Mesothelial cell of epicardium (in vitro differentiated cells): ENCODE measurements at regions not wholly inside any gene's neighbourhood (a gene's known extent, or its start where the extent isn't known, plus 50 kb on each side); places are given as distances from the start of the nearest gene placed in this dataset.
A peak's percentile ranks its signal among the peaks of the same experiment; 100 is the strongest.

Source experiments
- DNase-seq, 2 experiments: peaks; one replicate each; pipeline ENCODE4 v3.0.0; 2021; ENCODE audit warnings: low spot score in 2 of 2; ENCODE audit not compliant: unreplicated experiment in 2 of 2
- H3K27ac Mint-ChIP-seq: 2 replicates; pipeline ENCODE4 v1.8.0; 2021; ENCODE audit warnings: mixed read lengths
- H3K27me3 Mint-ChIP-seq: 2 replicates; pipeline ENCODE4 v1.8.0; 2021; ENCODE audit warnings: low read depth, mixed read lengths
- H3K36me3 Mint-ChIP-seq: 2 replicates; pipeline ENCODE4 v1.8.0; 2021; ENCODE audit warnings: mixed read lengths
- H3K4me1 Mint-ChIP-seq: 2 replicates; pipeline ENCODE4 v1.8.0; 2021; ENCODE audit warnings: mixed read lengths
- H3K4me3 Mint-ChIP-seq: 2 replicates; pipeline ENCODE4 v1.8.0; 2021; ENCODE audit warnings: mild to moderate bottlenecking, moderate library complexity, mixed read lengths
- H3K9me3 Mint-ChIP-seq: 2 replicates; pipeline ENCODE4 v1.8.0; 2021; ENCODE audit warnings: mixed read lengths
- TF ChIP-seq, protein P1 (sequence below): fragments of 200-600 bp; sonication (generic); IDR thresholded peaks from one replicate; pipeline ENCODE4 v1.5.0; 2021; ENCODE audit warnings: antibody characterized with exemption; ENCODE audit not compliant: unreplicated experiment

DNA sequence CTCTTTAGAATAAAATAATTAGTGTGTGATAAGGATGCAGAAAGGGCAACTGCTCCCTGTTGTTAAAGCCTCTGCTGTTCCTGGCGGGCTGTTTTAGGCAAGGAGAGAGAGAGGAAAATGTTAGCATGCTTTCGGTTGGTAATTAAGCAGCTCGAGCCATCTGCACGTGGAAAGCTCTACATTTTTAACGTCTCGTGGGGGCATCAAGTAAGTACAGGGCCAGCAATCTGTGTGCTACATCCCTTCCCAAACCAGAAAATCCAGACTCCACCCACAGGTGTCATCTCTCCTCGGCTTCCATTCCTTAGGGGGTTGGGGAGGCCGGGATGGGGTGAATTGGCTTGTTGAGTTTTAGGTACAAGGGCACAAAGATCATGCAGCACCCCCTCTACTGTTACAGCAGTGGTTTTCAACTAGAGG lies 62.4 kb upstream of the MARCHF10 start:
- peak overlapping the region; percentile 94 for H3K27ac Mint-ChIP-seq
- no peak overlapping the region for H3K4me3 Mint-ChIP-seq

GRCh38 chr17:62870030-62870541 lies 62.0 kb upstream of the MARCHF10 start:
- Mint-ChIP-seq H3K27me3 (no peaks in the 10 kb centered on the region), H3K4me1 (peaks cover 31% of the 10 kb centered on the region), H3K9me3 (peaks cover 3% of the 10 kb centered on the region), H3K36me3 (no peaks in the 10 kb centered on the region), H3K27ac (peak overlapping the region; percentile 94), H3K4me3 (no peak overlapping the region)
- DNase-seq = peak in 1 of 2 experiments; percentile 41
- TF ChIP-seq, protein P1, sequence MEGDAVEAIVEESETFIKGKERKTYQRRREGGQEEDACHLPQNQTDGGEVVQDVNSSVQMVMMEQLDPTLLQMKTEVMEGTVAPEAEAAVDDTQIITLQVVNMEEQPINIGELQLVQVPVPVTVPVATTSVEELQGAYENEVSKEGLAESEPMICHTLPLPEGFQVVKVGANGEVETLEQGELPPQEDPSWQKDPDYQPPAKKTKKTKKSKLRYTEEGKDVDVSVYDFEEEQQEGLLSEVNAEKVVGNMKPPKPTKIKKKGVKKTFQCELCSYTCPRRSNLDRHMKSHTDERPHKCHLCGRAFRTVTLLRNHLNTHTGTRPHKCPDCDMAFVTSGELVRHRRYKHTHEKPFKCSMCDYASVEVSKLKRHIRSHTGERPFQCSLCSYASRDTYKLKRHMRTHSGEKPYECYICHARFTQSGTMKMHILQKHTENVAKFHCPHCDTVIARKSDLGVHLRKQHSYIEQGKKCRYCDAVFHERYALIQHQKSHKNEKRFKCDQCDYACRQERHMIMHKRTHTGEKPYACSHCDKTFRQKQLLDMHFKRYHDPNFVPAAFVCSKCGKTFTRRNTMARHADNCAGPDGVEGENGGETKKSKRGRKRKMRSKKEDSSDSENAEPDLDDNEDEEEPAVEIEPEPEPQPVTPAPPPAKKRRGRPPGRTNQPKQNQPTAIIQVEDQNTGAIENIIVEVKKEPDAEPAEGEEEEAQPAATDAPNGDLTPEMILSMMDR = no peak

More for the DNA sequence above, 62.4 kb upstream of the MARCHF10 start:
- DNase-seq = no peak
- Mint-ChIP-seq H3K9me3 (no peaks in the 10 kb centered on the region), H3K4me1 (peaks cover 33% of the 10 kb centered on the region), H3K36me3 (no peaks in the 10 kb centered on the region), H3K27me3 (no peaks in the 10 kb centered on the region)
- TF ChIP-seq, protein P1 = no peak

DNA sequence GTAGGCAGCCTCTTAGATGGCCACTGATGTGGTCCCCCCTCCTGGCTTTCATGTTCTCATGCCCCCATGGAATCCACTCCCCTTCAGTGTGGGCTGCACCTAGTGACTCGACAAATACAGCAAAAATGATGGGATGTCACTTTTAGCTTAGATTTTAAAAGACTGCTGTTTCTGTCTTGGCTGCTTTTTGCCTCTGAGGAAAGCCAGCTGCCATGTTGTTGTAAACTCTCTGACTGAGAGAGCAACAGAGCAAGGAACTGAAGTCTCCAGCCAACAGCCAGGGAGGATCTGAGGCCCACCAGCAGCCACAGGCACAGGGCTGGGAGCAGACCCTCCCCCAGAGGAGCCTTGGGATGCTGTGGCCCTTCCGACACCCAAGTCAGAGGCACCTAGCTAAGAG lies 60.6 kb upstream of the MARCHF10 start:
- Mint-ChIP-seq H3K36me3 (no peaks in the 10 kb centered on the region), H3K9me3 (peaks cover 3% of the 10 kb centered on the region), H3K4me1 (peaks cover 28% of the 10 kb centered on the region), H3K27me3 (no peaks in the 10 kb centered on the region), H3K4me3 (no peak overlapping the region), H3K27ac (peak overlapping the region; percentile 56)
- TF ChIP-seq, protein P1 = no peak
- no peak for DNase-seq

- H3K27me3 Mint-ChIP-seq = no peaks in the 10 kb centered on the region
- DNase-seq = no peak
- peaks cover 3% of the 10 kb centered on the region for H3K9me3 Mint-ChIP-seq
- H3K27ac Mint-ChIP-seq = peak overlapping the region; percentile 2
- TF ChIP-seq, protein P1 = no peak
- no peaks in the 10 kb centered on the region for H3K36me3 Mint-ChIP-seq
- peaks cover 27% of the 10 kb centered on the region for H3K4me1 Mint-ChIP-seq
- H3K4me3 Mint-ChIP-seq = no peak overlapping the region
Measured at GRCh38 chr17:62868008-62868407, 59.9 kb upstream of the MARCHF10 start.

DNA sequence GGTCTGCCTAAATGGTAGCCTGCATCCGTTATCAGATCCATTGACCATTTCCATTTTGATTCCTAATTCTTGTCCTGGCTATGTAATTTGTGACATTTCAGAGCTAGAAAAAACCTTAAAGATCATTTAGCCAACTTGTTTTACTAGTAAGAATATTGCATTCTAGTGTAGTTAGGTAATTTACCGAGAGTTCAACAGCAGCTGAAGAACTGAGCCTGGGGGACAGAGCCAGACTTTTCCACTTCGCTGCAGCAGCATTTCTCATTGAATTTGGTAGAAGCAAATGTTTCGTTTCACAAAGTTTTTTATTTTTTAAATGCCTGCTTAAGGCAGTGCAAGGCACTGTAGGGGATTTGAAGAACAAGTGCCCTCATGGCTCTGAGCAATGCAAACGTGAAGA lies 59.2 kb upstream of the MARCHF10 start:
- peaks cover 27% of the 10 kb centered on the region for H3K4me1 Mint-ChIP-seq
- H3K36me3 Mint-ChIP-seq = no peaks in the 10 kb centered on the region
- H3K4me3 Mint-ChIP-seq = no peak overlapping the region
- H3K27ac Mint-ChIP-seq = no peak overlapping the region
- TF ChIP-seq, protein P1 = no peak
- DNase-seq = no peak
- peaks cover 3% of the 10 kb centered on the region for H3K9me3 Mint-ChIP-seq
- H3K27me3 Mint-ChIP-seq = no peaks in the 10 kb centered on the region

GRCh38 chr17:62866471-62866870 lies 58.4 kb upstream of the MARCHF10 start:
- H3K4me1 Mint-ChIP-seq = peaks cover 34% of the 10 kb centered on the region
- H3K27me3 Mint-ChIP-seq = no peaks in the 10 kb centered on the region
- no peak overlapping the region for H3K4me3 Mint-ChIP-seq
- H3K9me3 Mint-ChIP-seq = peaks cover 3% of the 10 kb centered on the region
- no peak overlapping the region for H3K27ac Mint-ChIP-seq
- TF ChIP-seq, protein P1 = no peak
- DNase-seq = no peak
- no peaks in the 10 kb centered on the region for H3K36me3 Mint-ChIP-seq
